Common myeloid progenitor, CD34-positive (primary cell): ENCODE measurements at regions not wholly inside any gene's neighbourhood (a gene's known extent, or its start where the extent isn't known, plus 50 kb on each side); places are given as distances from the start of the nearest gene placed in this dataset.
A peak's percentile ranks its signal among the peaks of the same experiment; 100 is the strongest.

ENCODE experiments used
- CTCF ChIA-PET: fragments of 350-600 bp; sonication (Branson Sonifier 250); formaldehyde crosslinking; loops from one replicate; lab custom pipeline; 2021; ENCODE audit warnings: antibody characterized with exemption; lab: Charles Lee
- POLR2A ChIA-PET: fragments of 350-600 bp; sonication (Branson Sonifier 250); formaldehyde crosslinking; loops from one replicate; lab custom pipeline; 2021; ENCODE audit warnings: antibody characterized with exemption; lab: Charles Lee
- DNase-seq, 3 donors: peaks; one replicate each; pipeline versions ENCODE4 v3.0.0 to v3.0.0-alpha.2; 2013
- H3K27ac ChIP-seq, 2 experiments: 1 replicate in 1 of 2; 2 replicates in 1 of 2; pipeline ENCODE4 v1.7.0; 2013; ENCODE audit warnings: inconsistent platforms in 2 of 2, low read length in 2 of 2, mild to moderate bottlenecking in 2 of 2, low read depth in 1 of 2, moderate library complexity in 1 of 2; ENCODE audit not compliant: severe bottlenecking in 2 of 2, insufficient read depth in 1 of 2, poor library complexity in 1 of 2
- H3K27me3 ChIP-seq, 5 experiments: replicated peaks in 2 of 5; 1 replicate in 3 of 5; 2 replicates in 2 of 5; pipeline versions ENCODE4 v1.6.1 to v1.7.0; 2013; ENCODE audit warnings: low read length in 4 of 5, mild to moderate bottlenecking in 2 of 5, moderate library complexity in 2 of 5, inconsistent platforms in 1 of 5; ENCODE audit not compliant: insufficient read depth in 5 of 5, control insufficient read depth in 4 of 5
- H3K36me3 ChIP-seq, 4 experiments: 1 replicate in 2 of 4; 2 replicates in 2 of 4; pipeline versions ENCODE4 v1.6.1 to v1.7.0; 2013; ENCODE audit warnings: low read length in 3 of 4, control low read depth in 1 of 4, mild to moderate bottlenecking in 1 of 4; ENCODE audit not compliant: control insufficient read depth in 4 of 4, insufficient read depth in 4 of 4
- H3K4me1 ChIP-seq, 4 experiments: 1 replicate in 3 of 4; 2 replicates in 1 of 4; pipeline versions ENCODE4 v1.6.1 to v1.7.1; 2013; ENCODE audit warnings: low read length in 3 of 4, mild to moderate bottlenecking in 3 of 4, control low read depth in 1 of 4, inconsistent platforms in 1 of 4, moderate library complexity in 1 of 4; ENCODE audit not compliant: control insufficient read depth in 4 of 4, insufficient read depth in 4 of 4; ENCODE audit errors: control extremely low read depth in 1 of 4
- H3K4me3 ChIP-seq, 7 experiments: 1 replicate in 4 of 7; 2 replicates in 3 of 7; pipeline versions ENCODE4 v1.5.1 to v1.7.0; 2013; ENCODE audit warnings: mild to moderate bottlenecking in 7 of 7, low read length in 6 of 7, moderate library complexity in 6 of 7, inconsistent platforms in 2 of 7, low read depth in 2 of 7, control low read depth in 1 of 7; ENCODE audit not compliant: insufficient read depth in 4 of 7, control insufficient read depth in 1 of 7; ENCODE audit errors: extremely low read depth in 1 of 7
- H3K9me3 ChIP-seq, 5 experiments: 1 replicate in 4 of 5; 2 replicates in 1 of 5; pipeline versions ENCODE4 v1.6.1 to v1.7.1; 2013; ENCODE audit warnings: low read length in 4 of 5, mild to moderate bottlenecking in 2 of 5, inconsistent platforms in 1 of 5, low read depth in 1 of 5, moderate library complexity in 1 of 5; ENCODE audit not compliant: control insufficient read depth in 4 of 5, insufficient read depth in 2 of 5; ENCODE audit errors: control extremely low read depth in 1 of 5
- WGBS: methylation state at CpG from one replicate; pipeline ENCODE4 v1.1.5; 2013; ENCODE audit not compliant: insufficient coverage; 5-methylcytosine and 5-hydroxymethylcytosine counted together

DNA sequence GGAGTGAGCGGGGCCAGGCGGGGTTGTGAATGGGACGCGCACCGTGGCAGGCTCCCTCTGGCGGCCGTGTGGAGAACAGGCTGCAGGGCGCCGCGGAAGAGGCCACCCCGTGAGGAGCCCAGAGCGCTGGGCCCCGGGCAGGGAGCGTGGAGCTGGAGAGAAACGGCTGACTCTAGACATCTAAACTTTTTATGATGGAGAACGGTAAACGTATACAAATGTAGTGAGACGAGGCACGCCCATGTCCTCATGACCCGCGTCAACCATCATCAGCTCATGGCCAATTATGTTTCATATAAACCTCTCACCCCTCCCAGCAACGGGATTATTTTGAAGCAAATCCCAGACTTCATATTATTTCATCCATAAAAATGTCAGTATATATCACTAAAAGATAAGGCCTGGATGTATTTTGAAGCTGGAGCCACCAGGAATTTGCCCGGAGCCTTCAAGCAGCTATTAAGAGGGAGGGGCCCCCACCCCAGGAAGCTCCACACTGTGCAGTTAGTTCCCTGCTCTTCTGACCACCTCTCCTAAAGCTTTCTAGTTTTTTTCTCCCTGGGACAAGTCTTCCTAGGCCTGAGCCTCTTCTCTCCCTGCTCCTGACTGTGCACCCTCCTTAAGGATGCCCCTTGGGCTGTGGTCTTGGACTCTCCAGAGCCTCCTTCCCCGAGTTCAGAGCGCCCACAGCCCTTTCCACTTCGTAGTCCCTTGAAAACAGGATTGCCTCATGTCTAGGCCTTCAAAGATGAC, 149.5 kb downstream of the SMAD6 start:
- WGBS: 17% methylated on average over 18 of the region's 26 CpGs
- H3K27ac ChIP-seq: no peak overlapping the region

DNA sequence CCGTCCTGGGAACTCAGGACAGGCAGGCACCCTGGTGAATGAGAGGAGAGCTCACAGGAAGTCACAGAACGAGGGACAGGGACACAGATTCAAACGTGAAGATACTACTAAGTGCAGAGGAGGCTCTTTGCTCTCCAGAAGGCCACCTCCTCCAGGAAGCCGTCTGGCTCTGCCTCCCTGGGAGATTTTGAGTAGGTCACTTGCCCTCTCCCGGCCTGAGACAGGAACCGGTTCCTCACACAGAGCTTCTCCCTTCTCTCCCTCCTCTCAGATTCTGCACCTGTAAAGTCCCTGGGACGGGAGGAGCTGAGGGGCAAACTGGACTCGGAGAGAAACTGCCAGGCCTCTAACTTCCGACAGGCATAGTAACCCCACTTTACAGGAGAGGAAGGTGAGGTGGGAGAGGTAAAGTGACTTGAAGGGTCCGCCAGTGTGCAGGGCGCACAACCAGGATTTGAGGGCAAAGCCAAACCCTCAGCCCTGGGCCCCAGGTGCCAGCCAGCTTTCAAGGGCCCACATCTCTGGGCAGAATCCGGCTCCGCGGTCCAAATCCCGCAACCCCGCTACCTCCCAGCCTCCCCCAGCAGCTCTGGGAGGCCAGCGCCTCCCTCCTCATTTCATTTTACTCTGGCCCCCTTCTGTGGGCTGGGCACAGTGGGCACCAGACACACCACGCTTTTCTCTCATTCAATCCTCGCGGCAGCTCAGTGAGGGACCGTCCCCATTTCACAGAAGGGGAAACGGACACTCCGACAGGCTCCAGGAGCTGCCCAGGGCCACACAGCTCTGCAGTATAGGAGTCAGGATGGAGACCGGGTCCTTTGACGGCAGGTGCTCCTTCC, 150.2 kb downstream of the SMAD6 start:
- H3K27me3 ChIP-seq: peaks cover 0 to 5% (median 0%) of the 10 kb centered on the region in 5 experiments
- H3K4me1 ChIP-seq: peaks cover 0 to 15% (median 5%) of the 10 kb centered on the region in 4 experiments
- no peaks in the 10 kb centered on the region for H3K36me3 ChIP-seq
- DNase-seq: no peak
- no peak overlapping the region for H3K27ac ChIP-seq
- no peaks in the 10 kb centered on the region for H3K9me3 ChIP-seq
- WGBS: 94% methylated on average over 21 of the region's 25 CpGs
- H3K4me3 ChIP-seq: no peak overlapping the region
- CTCF ChIA-PET: interaction anchor here (0.9 to 4.4 kb wide), 25 partner anchors 9 to 252 kb away, joined by 3 to 28 read pairs (median 5); no protein-coding TSS in a partner anchor
- POLR2A ChIA-PET: interaction anchor here (0.5 to 0.6 kb wide), 2 partner anchors 68 to 70 kb away, joined by 3 to 7 read pairs; no protein-coding TSS in a partner anchor

More for the DNA sequence above, 149.5 kb downstream of the SMAD6 start:
- H3K36me3 ChIP-seq: no peaks in the 10 kb centered on the region
- peak; percentile 73 to 84 (median 83) for DNase-seq
- peak overlapping the region in 3 of 7 experiments; percentile 39 to 48 (median 45) for H3K4me3 ChIP-seq
- peaks cover 0 to 15% (median 5%) of the 10 kb centered on the region in 4 experiments for H3K4me1 ChIP-seq
- H3K27me3 ChIP-seq: peaks cover 0 to 5% (median 0%) of the 10 kb centered on the region in 5 experiments
- CTCF ChIA-PET: interaction anchor here (0.6 to 4.4 kb wide), 27 partner anchors 8 to 251 kb away, joined by 3 to 28 read pairs (median 4); no protein-coding TSS in a partner anchor
- POLR2A ChIA-PET: interaction anchor here (0.5 to 0.6 kb wide), 2 partner anchors 69 to 933 kb away, joined by 3 to 7 read pairs; no protein-coding TSS in a partner anchor
- H3K9me3 ChIP-seq: no peaks in the 10 kb centered on the region

DNA sequence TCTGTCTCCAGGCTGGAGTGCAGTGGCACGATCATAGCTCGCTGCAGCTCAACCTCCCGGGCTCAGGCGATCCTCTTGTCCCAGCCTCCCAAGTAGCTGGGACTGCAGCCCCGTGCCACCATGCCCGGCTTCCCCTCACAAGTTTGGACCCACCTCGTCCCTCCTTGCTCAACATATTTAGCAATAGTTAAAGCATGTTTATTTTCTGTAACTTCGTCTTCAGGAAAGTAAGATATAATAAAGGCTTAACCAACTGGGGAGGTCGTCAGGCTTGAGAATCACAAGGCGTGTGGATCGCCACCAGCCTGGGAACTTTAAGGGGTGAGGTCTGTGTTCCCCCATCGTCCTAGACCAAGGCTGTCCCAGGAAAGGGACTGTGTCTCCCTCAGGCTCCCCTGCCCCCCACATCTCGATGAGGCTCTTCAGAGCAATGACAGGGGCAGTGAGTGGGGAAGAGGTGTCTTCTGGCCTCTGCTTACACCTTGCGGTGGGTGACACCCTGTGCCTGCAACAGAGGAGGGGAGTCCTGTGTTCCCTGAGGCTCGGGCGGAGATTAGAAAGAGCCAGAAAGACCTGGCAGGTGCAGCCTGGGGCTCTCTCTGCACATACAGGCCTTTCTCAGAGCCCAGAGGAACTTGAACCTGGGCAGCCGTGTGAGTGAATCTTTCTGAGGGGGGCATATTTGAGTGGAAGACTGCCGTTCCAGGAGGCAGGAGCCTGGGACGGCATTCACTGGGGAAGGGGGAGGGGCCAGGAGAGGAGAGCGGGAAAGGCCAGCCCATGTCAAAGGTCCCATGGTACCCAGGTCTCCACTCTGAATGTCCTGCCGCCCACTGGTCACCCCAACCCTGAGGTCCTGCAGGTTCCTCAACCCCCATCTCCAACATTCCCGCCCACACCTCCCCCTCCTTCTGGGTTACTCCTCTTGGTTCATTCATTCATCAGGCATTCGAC, 152.3 kb downstream of the SMAD6 start:
- ChIA-PET CTCF (interaction anchor here (0.6 to 2.9 kb wide), 4 partner anchors 15 to 82 kb away, joined by 3 to 17 read pairs (median 3); no protein-coding TSS in a partner anchor), POLR2A (interaction anchor here (0.7 kb wide), 1 partner anchor 38 kb away, joined by 3 read pairs; no protein-coding TSS in a partner anchor)
- Histone ChIP-seq H3K4me3 (no peak overlapping the region), H3K4me1 (peaks cover 0 to 15% (median 5%) of the 10 kb centered on the region in 4 experiments), H3K36me3 (no peaks in the 10 kb centered on the region), H3K9me3 (no peaks in the 10 kb centered on the region), H3K27ac (no peak overlapping the region), H3K27me3 (peaks cover 0 to 5% (median 0%) of the 10 kb centered on the region in 5 experiments)
- DNase-seq: no peak
- WGBS: 97% methylated on average over 15 of the region's 23 CpGs

DNA sequence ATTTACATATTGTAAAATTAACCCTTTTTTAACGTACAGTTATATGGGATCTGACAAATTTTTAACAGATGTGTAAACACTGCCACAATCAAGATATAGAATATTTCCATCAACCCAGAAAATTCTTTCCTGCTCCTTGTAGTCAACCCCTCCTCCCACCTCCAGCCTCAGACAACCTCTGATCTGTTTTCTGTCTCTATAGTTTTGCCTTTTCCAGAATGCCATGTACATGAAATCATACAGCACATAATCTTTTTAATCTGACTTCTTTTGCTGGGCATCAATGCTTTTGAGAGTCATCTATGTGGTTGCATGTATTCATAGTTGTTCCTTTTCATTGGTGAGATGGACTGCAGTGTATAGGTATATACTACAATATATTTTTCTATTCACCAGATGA, 153.0 kb downstream of the SMAD6 start:
- CTCF ChIA-PET: no interaction called here
- peaks cover 0 to 15% (median 5%) of the 10 kb centered on the region in 4 experiments for H3K4me1 ChIP-seq
- no peak for DNase-seq
- no peak overlapping the region for H3K27ac ChIP-seq
- 86% methylated on average over 1 of the region's 1 CpG for WGBS
- POLR2A ChIA-PET: no interaction called here
- no peaks in the 10 kb centered on the region for H3K36me3 ChIP-seq
- H3K27me3 ChIP-seq: peaks cover 0 to 5% (median 0%) of the 10 kb centered on the region in 5 experiments
- H3K9me3 ChIP-seq: no peaks in the 10 kb centered on the region
- no peak overlapping the region for H3K4me3 ChIP-seq

DNA sequence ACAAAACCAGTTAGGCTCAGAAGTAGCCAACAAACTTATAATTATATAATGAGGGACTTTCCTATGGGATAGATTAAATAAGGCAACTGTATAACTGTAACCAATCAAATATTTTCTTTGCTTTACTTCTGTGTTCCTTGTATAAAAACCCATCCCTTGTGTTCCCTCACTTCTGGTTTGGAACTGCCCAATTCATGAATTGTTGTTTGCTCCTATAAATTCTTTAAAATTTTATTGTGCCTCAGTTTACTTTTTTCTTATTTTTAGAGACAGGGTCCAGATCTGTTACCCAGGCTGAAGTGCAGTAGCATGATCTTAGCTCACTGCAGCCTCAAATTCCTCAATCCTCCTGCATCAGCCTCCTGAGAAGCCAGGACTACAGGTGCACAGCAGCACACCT, 155.7 kb downstream of the SMAD6 start:
- CTCF ChIA-PET: interaction anchor here (1.3 kb wide), 1 partner anchor 48 kb away, joined by 4 read pairs; no protein-coding TSS in a partner anchor
- H3K27me3 ChIP-seq: peaks cover 0 to under 1% (median 0%) of the 10 kb centered on the region in 5 experiments
- H3K27ac ChIP-seq: no peak overlapping the region
- POLR2A ChIA-PET: no interaction called here
- no peak for DNase-seq
- H3K4me1 ChIP-seq: peaks cover 0 to 1% (median 0%) of the 10 kb centered on the region in 4 experiments
- H3K9me3 ChIP-seq: no peaks in the 10 kb centered on the region
- H3K36me3 ChIP-seq: no peaks in the 10 kb centered on the region
- H3K4me3 ChIP-seq: no peak overlapping the region
